ENCODE measurements at regions not wholly inside any gene's neighbourhood (a gene's known extent, or its start where the extent isn't known, plus 50 kb on each side); places are given as distances from the start of the nearest gene placed in this dataset.

DNA sequence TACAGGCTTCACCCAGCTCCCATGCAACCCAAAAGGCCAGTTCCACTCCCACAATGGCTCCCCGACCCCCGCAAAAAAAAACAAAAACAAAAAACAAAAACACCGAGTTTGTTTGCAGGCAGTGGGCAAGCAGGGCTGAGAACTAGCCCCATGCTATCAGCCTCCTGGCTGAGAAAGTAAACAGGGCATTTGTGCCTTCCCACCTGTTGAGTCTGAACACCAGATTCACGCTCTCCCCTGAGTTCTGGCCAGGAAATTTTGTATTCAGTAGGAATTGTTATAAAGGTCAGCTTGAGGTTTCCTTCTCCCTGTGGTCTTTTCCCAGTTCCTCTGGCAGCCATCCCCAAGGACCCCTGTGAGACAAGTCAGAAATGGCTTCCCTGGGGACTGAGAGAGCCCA, 1066.5 kb downstream of the GLUD2 start:
- Histone ChIP-seq H3K27ac (ENCODE audit: extremely low read depth, low read depth, low read length) (no peak overlapping the region), H3K9me3 (ENCODE audit: control insufficient read depth, insufficient read depth, low read depth, low read length) (no peaks in the 10 kb centered on the region), H3K36me3 (ENCODE audit: control insufficient read depth in 2 of 2, insufficient read depth in 1 of 2, low read length in 2 of 2) (no peaks in the 10 kb centered on the region), H3K4me1 (ENCODE audit: control insufficient read depth, insufficient read depth, low read length) (no peaks in the 10 kb centered on the region), H3K4me3 (ENCODE audit: low read depth, low read length) (no peak overlapping the region)
- ChIA-PET POLR2A (interaction anchor here (0.6 kb wide), 1 partner anchor 159 kb away, joined by 3 read pairs; no protein-coding TSS in a partner anchor), CTCF (no interaction called here)
- TF ChIP-seq SCRT2 (tag by site-specific recombination; IDR thresholded peaks at IDR 0.05) (peak; percentile 60), SCRT1 (tag by site-specific recombination; IDR thresholded peaks at IDR 0.05; ENCODE audit: borderline replicate concordance) (0 out of 2 replicates have a peak, but pooled peaks have one; percentile 50), ZNF2 (tag by site-specific recombination; IDR thresholded peaks at IDR 0.05) (no peak)

DNA sequence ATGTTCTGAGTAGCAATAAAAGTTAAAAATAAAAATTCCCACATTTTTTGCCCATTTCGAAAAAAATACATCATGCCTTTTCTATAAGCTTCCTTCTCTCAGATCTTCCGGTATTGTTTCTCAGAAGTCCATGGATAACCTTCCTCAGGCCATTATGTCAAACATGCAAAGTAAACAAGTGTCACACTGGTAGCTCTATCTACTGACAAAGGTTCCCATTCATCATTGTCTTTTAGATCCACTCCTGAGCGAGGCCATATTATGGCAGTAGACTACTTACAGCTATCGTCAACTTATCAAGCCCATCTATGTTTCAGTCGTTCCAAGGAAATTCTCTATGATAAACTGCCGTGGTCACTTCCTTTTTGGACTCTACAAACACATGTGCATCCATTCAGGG, 1068.2 kb downstream of the GLUD2 start:
- H3K9me3 ChIP-seq (ENCODE audit: control insufficient read depth, insufficient read depth, low read depth, low read length): no peaks in the 10 kb centered on the region
- H3K4me3 ChIP-seq (ENCODE audit: low read depth, low read length): no peak overlapping the region
- ChIA-PET CTCF (no interaction called here), POLR2A (no interaction called here)
- no peaks in the 10 kb centered on the region for H3K36me3 ChIP-seq (ENCODE audit: control insufficient read depth in 2 of 2, insufficient read depth in 1 of 2, low read length in 2 of 2)
- TF ChIP-seq GLI2 (tag by site-specific recombination; IDR thresholded peaks at IDR 0.05; ENCODE audit: borderline replicate concordance, low read depth) (no peak), ZNF501 (tag by site-specific recombination; IDR thresholded peaks at IDR 0.05) (no peak), ZNF324 (tag by site-specific recombination; IDR thresholded peaks at IDR 0.05) (no peak), TRIM28 (IDR thresholded peaks at IDR 0.05; ENCODE audit: borderline replicate concordance, low read length) (no peak), ZNF112 (tag by site-specific recombination; IDR thresholded peaks at IDR 0.05) (no peak), ZNF677 (tag by site-specific recombination; IDR thresholded peaks at IDR 0.05) (no peak), ZNF654 (tag by site-specific recombination; IDR thresholded peaks at IDR 0.05; ENCODE audit: low read depth) (no peak)
- TF ChIP-seq, protein P1, sequence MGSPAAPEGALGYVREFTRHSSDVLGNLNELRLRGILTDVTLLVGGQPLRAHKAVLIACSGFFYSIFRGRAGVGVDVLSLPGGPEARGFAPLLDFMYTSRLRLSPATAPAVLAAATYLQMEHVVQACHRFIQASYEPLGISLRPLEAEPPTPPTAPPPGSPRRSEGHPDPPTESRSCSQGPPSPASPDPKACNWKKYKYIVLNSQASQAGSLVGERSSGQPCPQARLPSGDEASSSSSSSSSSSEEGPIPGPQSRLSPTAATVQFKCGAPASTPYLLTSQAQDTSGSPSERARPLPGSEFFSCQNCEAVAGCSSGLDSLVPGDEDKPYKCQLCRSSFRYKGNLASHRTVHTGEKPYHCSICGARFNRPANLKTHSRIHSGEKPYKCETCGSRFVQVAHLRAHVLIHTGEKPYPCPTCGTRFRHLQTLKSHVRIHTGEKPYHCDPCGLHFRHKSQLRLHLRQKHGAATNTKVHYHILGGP (tag by site-specific recombination; IDR thresholded peaks at IDR 0.05): no peak
- no peaks in the 10 kb centered on the region for H3K4me1 ChIP-seq (ENCODE audit: control insufficient read depth, insufficient read depth, low read length)
- no peak overlapping the region for H3K27ac ChIP-seq (ENCODE audit: extremely low read depth, low read depth, low read length)

DNA sequence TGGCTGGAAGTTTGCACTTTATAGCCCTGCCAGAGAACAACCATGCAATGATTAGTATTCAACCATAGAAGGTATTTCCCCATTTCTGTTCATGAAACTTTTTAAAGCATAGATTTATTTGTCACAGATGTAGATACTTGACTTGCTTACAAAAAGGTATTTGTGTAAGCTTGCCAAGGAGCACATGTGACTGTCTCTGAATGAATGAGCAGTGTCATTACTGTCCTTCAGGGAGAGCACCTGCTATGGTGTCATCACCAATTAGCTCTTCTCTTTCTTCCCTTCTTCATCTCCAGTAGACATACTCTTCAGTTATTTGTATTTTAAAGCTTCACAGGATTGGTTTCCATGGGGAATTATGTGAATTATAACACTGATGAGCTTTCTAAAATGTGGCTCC, 1064.7 kb upstream of the GRIA3 start:
- Histone ChIP-seq H3K4me1 (ENCODE audit: control insufficient read depth, insufficient read depth, low read length) (no peaks in the 10 kb centered on the region), H3K27ac (ENCODE audit: extremely low read depth, low read depth, low read length) (no peak overlapping the region), H3K36me3 (ENCODE audit: control insufficient read depth in 2 of 2, insufficient read depth in 1 of 2, low read length in 2 of 2) (no peaks in the 10 kb centered on the region), H3K9me3 (ENCODE audit: control insufficient read depth, insufficient read depth, low read depth, low read length) (no peaks in the 10 kb centered on the region), H3K4me3 (ENCODE audit: low read depth, low read length) (no peak overlapping the region)
- CTCF ChIA-PET: no interaction called here
- TF ChIP-seq, protein P2, sequence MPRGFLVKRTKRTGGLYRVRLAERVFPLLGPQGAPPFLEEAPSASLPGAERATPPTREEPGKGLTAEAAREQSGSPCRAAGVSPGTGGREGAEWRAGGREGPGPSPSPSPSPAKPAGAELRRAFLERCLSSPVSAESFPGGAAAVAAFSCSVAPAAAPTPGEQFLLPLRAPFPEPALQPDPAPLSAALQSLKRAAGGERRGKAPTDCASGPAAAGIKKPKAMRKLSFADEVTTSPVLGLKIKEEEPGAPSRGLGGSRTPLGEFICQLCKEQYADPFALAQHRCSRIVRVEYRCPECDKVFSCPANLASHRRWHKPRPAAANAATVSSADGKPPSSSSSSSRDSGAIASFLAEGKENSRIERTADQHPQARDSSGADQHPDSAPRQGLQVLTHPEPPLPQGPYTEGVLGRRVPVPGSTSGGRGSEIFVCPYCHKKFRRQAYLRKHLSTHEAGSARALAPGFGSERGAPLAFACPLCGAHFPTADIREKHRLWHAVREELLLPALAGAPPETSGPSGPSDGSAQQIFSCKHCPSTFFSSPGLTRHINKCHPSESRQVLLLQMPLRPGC (tag by site-specific recombination; IDR thresholded peaks at IDR 0.05): no peak
- TF ChIP-seq ZNF23 (tag by site-specific recombination; IDR thresholded peaks at IDR 0.05; ENCODE audit: borderline replicate concordance) (no peak), ZNF366 (tag by site-specific recombination; conservative IDR thresholded peaks at IDR 0.05) (no peak)
- TF ChIP-seq, protein P3, sequence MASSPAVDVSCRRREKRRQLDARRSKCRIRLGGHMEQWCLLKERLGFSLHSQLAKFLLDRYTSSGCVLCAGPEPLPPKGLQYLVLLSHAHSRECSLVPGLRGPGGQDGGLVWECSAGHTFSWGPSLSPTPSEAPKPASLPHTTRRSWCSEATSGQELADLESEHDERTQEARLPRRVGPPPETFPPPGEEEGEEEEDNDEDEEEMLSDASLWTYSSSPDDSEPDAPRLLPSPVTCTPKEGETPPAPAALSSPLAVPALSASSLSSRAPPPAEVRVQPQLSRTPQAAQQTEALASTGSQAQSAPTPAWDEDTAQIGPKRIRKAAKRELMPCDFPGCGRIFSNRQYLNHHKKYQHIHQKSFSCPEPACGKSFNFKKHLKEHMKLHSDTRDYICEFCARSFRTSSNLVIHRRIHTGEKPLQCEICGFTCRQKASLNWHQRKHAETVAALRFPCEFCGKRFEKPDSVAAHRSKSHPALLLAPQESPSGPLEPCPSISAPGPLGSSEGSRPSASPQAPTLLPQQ (tag by site-specific recombination; IDR thresholded peaks at IDR 0.05): no peak
- POLR2A ChIA-PET: no interaction called here

DNA sequence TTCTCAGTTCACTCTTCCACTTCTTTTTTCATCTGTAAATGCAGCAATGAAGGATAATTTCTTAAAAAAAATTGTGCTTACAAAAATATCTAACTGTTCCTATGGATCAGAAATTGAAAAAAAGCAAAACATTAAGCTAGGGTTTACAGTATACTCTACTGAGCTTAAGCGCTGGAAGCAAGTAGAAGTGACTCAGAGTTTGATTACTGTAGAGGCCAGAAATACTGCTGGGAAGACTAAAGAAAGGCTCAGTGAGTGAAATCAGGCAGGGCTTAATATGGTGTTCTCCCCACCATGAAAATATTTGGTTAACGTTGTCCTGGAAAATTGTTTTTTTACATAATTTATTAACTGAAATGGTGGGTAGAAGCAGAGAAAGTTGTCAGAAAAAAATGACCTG, 1061.8 kb upstream of the GRIA3 start:
- CTCF ChIA-PET: interaction anchor here (0.7 kb wide), 1 partner anchor 23 kb away, joined by 4 read pairs; no protein-coding TSS in a partner anchor
- H3K36me3 ChIP-seq (ENCODE audit: control insufficient read depth in 2 of 2, insufficient read depth in 1 of 2, low read length in 2 of 2): no peaks in the 10 kb centered on the region
- H3K4me3 ChIP-seq (ENCODE audit: low read depth, low read length): no peak overlapping the region
- no peak overlapping the region for H3K27ac ChIP-seq (ENCODE audit: extremely low read depth, low read depth, low read length)
- TF ChIP-seq, protein P4, sequence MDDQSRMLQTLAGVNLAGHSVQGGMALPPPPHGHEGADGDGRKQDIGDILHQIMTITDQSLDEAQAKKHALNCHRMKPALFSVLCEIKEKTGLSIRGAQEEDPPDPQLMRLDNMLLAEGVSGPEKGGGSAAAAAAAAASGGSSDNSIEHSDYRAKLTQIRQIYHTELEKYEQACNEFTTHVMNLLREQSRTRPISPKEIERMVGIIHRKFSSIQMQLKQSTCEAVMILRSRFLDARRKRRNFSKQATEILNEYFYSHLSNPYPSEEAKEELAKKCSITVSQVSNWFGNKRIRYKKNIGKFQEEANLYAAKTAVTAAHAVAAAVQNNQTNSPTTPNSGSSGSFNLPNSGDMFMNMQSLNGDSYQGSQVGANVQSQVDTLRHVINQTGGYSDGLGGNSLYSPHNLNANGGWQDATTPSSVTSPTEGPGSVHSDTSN (CRISPR knock-in tag; IDR thresholded peaks at IDR 0.05): no peak
- TF ChIP-seq ZFP3 (tag by site-specific recombination; IDR thresholded peaks at IDR 0.05; ENCODE audit: low read depth) (no peak), ZNF112 (tag by site-specific recombination; IDR thresholded peaks at IDR 0.05) (no peak), ZNF394 (tag by site-specific recombination; IDR thresholded peaks at IDR 0.05; ENCODE audit: borderline replicate concordance) (no peak), ZNF423 (tag by site-specific recombination; IDR thresholded peaks at IDR 0.05) (no peak)
- no peaks in the 10 kb centered on the region for H3K4me1 ChIP-seq (ENCODE audit: control insufficient read depth, insufficient read depth, low read length)
- POLR2A ChIA-PET: no interaction called here
- H3K9me3 ChIP-seq (ENCODE audit: control insufficient read depth, insufficient read depth, low read depth, low read length): no peaks in the 10 kb centered on the region; the same call in 1 of the 2 replicates
